ENCODE measurements at regions not wholly inside any gene's neighbourhood (a gene's known extent, or its start where the extent isn't known, plus 50 kb on each side); places are given as distances from the start of the nearest gene placed in this dataset.
"Not testable (repeated sequence)": the region's sequence is repeated elsewhere in the genome, so short reads cannot be mapped to it uniquely, and the experiment has no call there.

- DNase-seq (ENCODE audit: low spot score), result no peak
- no peak for TF ChIP-seq CTCF (conservative IDR thresholded peaks at IDR 0.05; ENCODE audit: low read depth)
- CTCF ChIA-PET, result interaction anchor here (0.6 kb wide), 3 partner anchors 171 to 1246 kb away, joined by 5 to 7 read pairs (median 6); no protein-coding TSS in a partner anchor
- POLR2A ChIA-PET (ENCODE audit: low non-redundant PET), result no interaction called here
- H3K27ac ChIP-seq, result no peak overlapping the region
Observed at GRCh38 chr6:135680964-135681913, 170.3 kb upstream of the PDE7B start.

- CTCF ChIA-PET, result no interaction called here
- POLR2A ChIA-PET (ENCODE audit: low non-redundant PET), result no interaction called here
- peak overlapping the region; percentile 88 for H3K27ac ChIP-seq
- DNase-seq (ENCODE audit: low spot score), result peak; percentile 28
- no peak for TF ChIP-seq CTCF (conservative IDR thresholded peaks at IDR 0.05; ENCODE audit: low read depth)
Observed at GRCh38 chr6:135686784-135687301, 164.7 kb upstream of the PDE7B start.

- POLR2A ChIA-PET (ENCODE audit: low non-redundant PET); DNase-seq (ENCODE audit: low spot score); H3K27ac ChIP-seq; CTCF ChIA-PET: not testable (repeated sequence)
Observed at GRCh38 chr6:135688476-135688875, 163.0 kb upstream of the PDE7B start.

- no peak for DNase-seq (ENCODE audit: low spot score)
- TF ChIP-seq CTCF (conservative IDR thresholded peaks at IDR 0.05; ENCODE audit: low read depth), result no peak
- ChIA-PET POLR2A (ENCODE audit: low non-redundant PET) (no interaction called here), CTCF (no interaction called here)
- H3K27ac ChIP-seq, result no peak overlapping the region
Observed at GRCh38 chr6:135692426-135692825, 159.1 kb upstream of the PDE7B start.

GRCh38 chr6:135693811-135694370 is 157.6 kb upstream of the PDE7B start:
- DNase-seq (ENCODE audit: low spot score), result no peak
- ChIA-PET POLR2A (ENCODE audit: low non-redundant PET) (no interaction called here), CTCF (no interaction called here)
- no peak overlapping the region for H3K27ac ChIP-seq
- TF ChIP-seq CTCF (conservative IDR thresholded peaks at IDR 0.05; ENCODE audit: low read depth), result no peak

GRCh38 chr6:135699705-135700104 is 151.8 kb upstream of the PDE7B start:
- no peak for DNase-seq (ENCODE audit: low spot score)
- no peak overlapping the region for H3K27ac ChIP-seq
- ChIA-PET POLR2A (ENCODE audit: low non-redundant PET) (no interaction called here), CTCF (no interaction called here)
- no peak for TF ChIP-seq CTCF (conservative IDR thresholded peaks at IDR 0.05; ENCODE audit: low read depth)

GRCh38 chr6:135701426-135701825 is 150.1 kb upstream of the PDE7B start:
- H3K27ac ChIP-seq, result no peak overlapping the region
- TF ChIP-seq CTCF (conservative IDR thresholded peaks at IDR 0.05; ENCODE audit: low read depth), result no peak
- no peak for DNase-seq (ENCODE audit: low spot score)
- POLR2A ChIA-PET (ENCODE audit: low non-redundant PET), result no interaction called here
- CTCF ChIA-PET, result no interaction called here
